ENCODE measurements at regions not wholly inside any gene's neighbourhood (a gene's known extent, or its start where the extent isn't known, plus 50 kb on each side); places are given as distances from the start of the nearest gene placed in this dataset.

- H3K9ac ChIP-seq (ENCODE audit: low read depth in 1 of 2, low read length in 2 of 2) = no peak overlapping the region
- no peaks in the 10 kb centered on the region for H3K36me3 ChIP-seq (ENCODE audit: control insufficient read depth in 1 of 2, insufficient read depth in 2 of 2, low read length in 2 of 2)
- H3K27ac ChIP-seq (ENCODE audit: low read depth, low read length) = no peak overlapping the region
- peaks cover 5 to 6% of the 10 kb centered on the region in 2 donors for H3K9me3 ChIP-seq (ENCODE audit: control insufficient read depth in 1 of 2, low read length in 2 of 2)
- H3K4me3 ChIP-seq (ENCODE audit: low read depth in 1 of 2, low read length in 2 of 2) = no peak overlapping the region
- H3K27me3 ChIP-seq (ENCODE audit: control insufficient read depth in 1 of 2, insufficient read depth in 2 of 2, low read length in 2 of 2) = no peaks in the 10 kb centered on the region
- H3K4me1 ChIP-seq (ENCODE audit: control insufficient read depth in 1 of 2, insufficient read depth in 2 of 2, low read length in 2 of 2) = no peaks in the 10 kb centered on the region
These were observed 168.8 kb upstream of the CD96 start for GRCh38 chr3:111373239-111373638.

GRCh38 chr3:111373861-111374260 lies 168.1 kb upstream of the CD96 start:
- Histone ChIP-seq H3K27me3 (ENCODE audit: control insufficient read depth in 1 of 2, insufficient read depth in 2 of 2, low read length in 2 of 2) (no peaks in the 10 kb centered on the region), H3K4me1 (ENCODE audit: control insufficient read depth in 1 of 2, insufficient read depth in 2 of 2, low read length in 2 of 2) (no peaks in the 10 kb centered on the region)

GRCh38 chr3:111385971-111386495 lies 156.0 kb upstream of the CD96 start:
- Histone ChIP-seq H3K9me3 (ENCODE audit: control insufficient read depth in 1 of 2, low read length in 2 of 2) (no peaks in the 10 kb centered on the region), H3K4me1 (ENCODE audit: control insufficient read depth in 1 of 2, insufficient read depth in 2 of 2, low read length in 2 of 2) (no peaks in the 10 kb centered on the region), H3K27me3 (ENCODE audit: control insufficient read depth in 1 of 2, insufficient read depth in 2 of 2, low read length in 2 of 2) (no peaks in the 10 kb centered on the region), H3K27ac (ENCODE audit: low read depth, low read length) (no peak overlapping the region), H3K4me3 (ENCODE audit: low read depth in 1 of 2, low read length in 2 of 2) (no peak overlapping the region), H3K9ac (ENCODE audit: low read depth in 1 of 2, low read length in 2 of 2) (no peak overlapping the region), H3K36me3 (ENCODE audit: control insufficient read depth in 1 of 2, insufficient read depth in 2 of 2, low read length in 2 of 2) (no peaks in the 10 kb centered on the region)

More at GRCh38 chr3:111373861-111374260, 168.1 kb upstream of the CD96 start:
- Histone ChIP-seq H3K9ac (ENCODE audit: low read depth in 1 of 2, low read length in 2 of 2) (no peak overlapping the region), H3K27ac (ENCODE audit: low read depth, low read length) (no peak overlapping the region), H3K4me3 (ENCODE audit: low read depth in 1 of 2, low read length in 2 of 2) (no peak overlapping the region), H3K9me3 (ENCODE audit: control insufficient read depth in 1 of 2, low read length in 2 of 2) (peaks cover 5 to 6% of the 10 kb centered on the region in 2 donors), H3K36me3 (ENCODE audit: control insufficient read depth in 1 of 2, insufficient read depth in 2 of 2, low read length in 2 of 2) (no peaks in the 10 kb centered on the region)

- H3K4me1 ChIP-seq (ENCODE audit: control insufficient read depth in 1 of 2, insufficient read depth in 2 of 2, low read length in 2 of 2) = no peaks in the 10 kb centered on the region
- no peaks in the 10 kb centered on the region for H3K36me3 ChIP-seq (ENCODE audit: control insufficient read depth in 1 of 2, insufficient read depth in 2 of 2, low read length in 2 of 2)
- H3K27me3 ChIP-seq (ENCODE audit: control insufficient read depth in 1 of 2, insufficient read depth in 2 of 2, low read length in 2 of 2) = no peaks in the 10 kb centered on the region
- H3K9me3 ChIP-seq (ENCODE audit: control insufficient read depth in 1 of 2, low read length in 2 of 2) = no peaks in the 10 kb centered on the region
- no peak overlapping the region for H3K9ac ChIP-seq (ENCODE audit: low read depth in 1 of 2, low read length in 2 of 2)
- H3K4me3 ChIP-seq (ENCODE audit: low read depth in 1 of 2, low read length in 2 of 2) = no peak overlapping the region
- H3K27ac ChIP-seq (ENCODE audit: low read depth, low read length) = no peak overlapping the region
These were observed 149.1 kb upstream of the CD96 start for GRCh38 chr3:111392894-111393398.

- no peak overlapping the region for H3K9ac ChIP-seq (ENCODE audit: low read depth in 1 of 2, low read length in 2 of 2)
- no peak overlapping the region for H3K27ac ChIP-seq (ENCODE audit: low read depth, low read length)
- no peaks in the 10 kb centered on the region for H3K4me1 ChIP-seq (ENCODE audit: control insufficient read depth in 1 of 2, insufficient read depth in 2 of 2, low read length in 2 of 2)
- no peaks in the 10 kb centered on the region for H3K9me3 ChIP-seq (ENCODE audit: control insufficient read depth in 1 of 2, low read length in 2 of 2)
- no peaks in the 10 kb centered on the region for H3K36me3 ChIP-seq (ENCODE audit: control insufficient read depth in 1 of 2, insufficient read depth in 2 of 2, low read length in 2 of 2)
- no peaks in the 10 kb centered on the region for H3K27me3 ChIP-seq (ENCODE audit: control insufficient read depth in 1 of 2, insufficient read depth in 2 of 2, low read length in 2 of 2)
- no peak overlapping the region for H3K4me3 ChIP-seq (ENCODE audit: low read depth in 1 of 2, low read length in 2 of 2)
These were observed 129.3 kb upstream of the CD96 start for GRCh38 chr3:111412656-111413055.

GRCh38 chr3:111414531-111414930 lies 127.5 kb upstream of the CD96 start:
- no peaks in the 10 kb centered on the region for H3K9me3 ChIP-seq (ENCODE audit: control insufficient read depth in 1 of 2, low read length in 2 of 2)

GRCh38 chr3:111415018-111415417 lies 127.0 kb upstream of the CD96 start:
- Histone ChIP-seq H3K27ac (ENCODE audit: low read depth, low read length) (no peak overlapping the region), H3K4me1 (ENCODE audit: control insufficient read depth in 1 of 2, insufficient read depth in 2 of 2, low read length in 2 of 2) (no peaks in the 10 kb centered on the region), H3K36me3 (ENCODE audit: control insufficient read depth in 1 of 2, insufficient read depth in 2 of 2, low read length in 2 of 2) (no peaks in the 10 kb centered on the region), H3K4me3 (ENCODE audit: low read depth in 1 of 2, low read length in 2 of 2) (no peak overlapping the region), H3K9me3 (ENCODE audit: control insufficient read depth in 1 of 2, low read length in 2 of 2) (no peaks in the 10 kb centered on the region), H3K27me3 (ENCODE audit: control insufficient read depth in 1 of 2, insufficient read depth in 2 of 2, low read length in 2 of 2) (no peaks in the 10 kb centered on the region), H3K9ac (ENCODE audit: low read depth in 1 of 2, low read length in 2 of 2) (no peak overlapping the region)

More at GRCh38 chr3:111414531-111414930, 127.5 kb upstream of the CD96 start:
- H3K4me1 ChIP-seq (ENCODE audit: control insufficient read depth in 1 of 2, insufficient read depth in 2 of 2, low read length in 2 of 2) = no peaks in the 10 kb centered on the region
- no peak overlapping the region for H3K27ac ChIP-seq (ENCODE audit: low read depth, low read length)
- H3K9ac ChIP-seq (ENCODE audit: low read depth in 1 of 2, low read length in 2 of 2) = no peak overlapping the region
- no peak overlapping the region for H3K4me3 ChIP-seq (ENCODE audit: low read depth in 1 of 2, low read length in 2 of 2)
- H3K36me3 ChIP-seq (ENCODE audit: control insufficient read depth in 1 of 2, insufficient read depth in 2 of 2, low read length in 2 of 2) = no peaks in the 10 kb centered on the region
- no peaks in the 10 kb centered on the region for H3K27me3 ChIP-seq (ENCODE audit: control insufficient read depth in 1 of 2, insufficient read depth in 2 of 2, low read length in 2 of 2)

- H3K27me3 ChIP-seq (ENCODE audit: control insufficient read depth in 1 of 2, insufficient read depth in 2 of 2, low read length in 2 of 2) = no peaks in the 10 kb centered on the region
- no peak overlapping the region for H3K27ac ChIP-seq (ENCODE audit: low read depth, low read length)
- no peaks in the 10 kb centered on the region for H3K36me3 ChIP-seq (ENCODE audit: control insufficient read depth in 1 of 2, insufficient read depth in 2 of 2, low read length in 2 of 2)
- no peaks in the 10 kb centered on the region for H3K4me1 ChIP-seq (ENCODE audit: control insufficient read depth in 1 of 2, insufficient read depth in 2 of 2, low read length in 2 of 2)
- H3K9ac ChIP-seq (ENCODE audit: low read depth in 1 of 2, low read length in 2 of 2) = no peak overlapping the region
- H3K4me3 ChIP-seq (ENCODE audit: low read depth in 1 of 2, low read length in 2 of 2) = no peak overlapping the region
- no peaks in the 10 kb centered on the region for H3K9me3 ChIP-seq (ENCODE audit: control insufficient read depth in 1 of 2, low read length in 2 of 2)
These were observed 123.6 kb upstream of the CD96 start for GRCh38 chr3:111418391-111418790.

GRCh38 chr3:111428301-111428700 lies 113.7 kb upstream of the CD96 start:
- H3K9ac ChIP-seq (ENCODE audit: low read depth in 1 of 2, low read length in 2 of 2) = no peak overlapping the region
- H3K36me3 ChIP-seq (ENCODE audit: control insufficient read depth in 1 of 2, insufficient read depth in 2 of 2, low read length in 2 of 2) = no peaks in the 10 kb centered on the region
- H3K9me3 ChIP-seq (ENCODE audit: control insufficient read depth in 1 of 2, low read length in 2 of 2) = peaks cover 0 to 4% of the 10 kb centered on the region in 2 donors
- no peaks in the 10 kb centered on the region for H3K4me1 ChIP-seq (ENCODE audit: control insufficient read depth in 1 of 2, insufficient read depth in 2 of 2, low read length in 2 of 2)
- H3K27ac ChIP-seq (ENCODE audit: low read depth, low read length) = no peak overlapping the region
- H3K4me3 ChIP-seq (ENCODE audit: low read depth in 1 of 2, low read length in 2 of 2) = no peak overlapping the region
- H3K27me3 ChIP-seq (ENCODE audit: control insufficient read depth in 1 of 2, insufficient read depth in 2 of 2, low read length in 2 of 2) = no peaks in the 10 kb centered on the region

GRCh38 chr3:111434941-111435622 lies 106.9 kb upstream of the CD96 start:
- Histone ChIP-seq H3K4me3 (ENCODE audit: low read depth in 1 of 2, low read length in 2 of 2) (no peak overlapping the region), H3K4me1 (ENCODE audit: control insufficient read depth in 1 of 2, insufficient read depth in 2 of 2, low read length in 2 of 2) (no peaks in the 10 kb centered on the region), H3K27me3 (ENCODE audit: control insufficient read depth in 1 of 2, insufficient read depth in 2 of 2, low read length in 2 of 2) (no peaks in the 10 kb centered on the region), H3K9ac (ENCODE audit: low read depth in 1 of 2, low read length in 2 of 2) (no peak overlapping the region), H3K36me3 (ENCODE audit: control insufficient read depth in 1 of 2, insufficient read depth in 2 of 2, low read length in 2 of 2) (no peaks in the 10 kb centered on the region), H3K9me3 (ENCODE audit: control insufficient read depth in 1 of 2, low read length in 2 of 2) (no peaks in the 10 kb centered on the region), H3K27ac (ENCODE audit: low read depth, low read length) (no peak overlapping the region)

Measured in duodenal mucosa (tissue), 2 donors.